Progenitor cell of endocrine pancreas (in vitro differentiated cells): ENCODE measurements at regions not wholly inside any gene's neighbourhood (a gene's known extent, or its start where the extent isn't known, plus 50 kb on each side); places are given as distances from the start of the nearest gene placed in this dataset.
A peak's percentile ranks its signal among the peaks of the same experiment; 100 is the strongest.

Source experiments
- DNase-seq: peaks from one replicate; pipeline ENCODE4 v3.0.0; 2021; ENCODE audit warnings: low spot score; ENCODE audit not compliant: unreplicated experiment
- H3K27ac Mint-ChIP-seq: 2 replicates; pipeline ENCODE4 v1.8.0; 2021; ENCODE audit warnings: mild to moderate bottlenecking, moderate library complexity, mixed read lengths
- H3K27me3 Mint-ChIP-seq: 2 replicates; pipeline ENCODE4 v1.8.0; 2021; ENCODE audit warnings: mixed read lengths
- H3K36me3 Mint-ChIP-seq: 2 replicates; pipeline ENCODE4 v1.8.0; 2022; ENCODE audit warnings: mixed read lengths; ENCODE audit not compliant: insufficient read depth
- H3K4me1 Mint-ChIP-seq: 2 replicates; pipeline ENCODE4 v1.8.0; 2021; ENCODE audit warnings: low read depth, mixed read lengths
- H3K4me3 Mint-ChIP-seq: 2 replicates; pipeline ENCODE4 v1.8.0; 2021; ENCODE audit warnings: low read depth, mild to moderate bottlenecking, moderate library complexity, mixed read lengths
- H3K9me3 Mint-ChIP-seq: 2 replicates; pipeline ENCODE4 v1.8.0; 2021; ENCODE audit warnings: low read depth, mixed read lengths
- TF ChIP-seq, protein P1 (sequence below): fragments of 200-600 bp; sonication (generic); IDR thresholded peaks from one replicate; pipeline ENCODE4 v1.5.0; 2021; ENCODE audit warnings: antibody characterized with exemption, mild to moderate bottlenecking; ENCODE audit not compliant: unreplicated experiment

DNA sequence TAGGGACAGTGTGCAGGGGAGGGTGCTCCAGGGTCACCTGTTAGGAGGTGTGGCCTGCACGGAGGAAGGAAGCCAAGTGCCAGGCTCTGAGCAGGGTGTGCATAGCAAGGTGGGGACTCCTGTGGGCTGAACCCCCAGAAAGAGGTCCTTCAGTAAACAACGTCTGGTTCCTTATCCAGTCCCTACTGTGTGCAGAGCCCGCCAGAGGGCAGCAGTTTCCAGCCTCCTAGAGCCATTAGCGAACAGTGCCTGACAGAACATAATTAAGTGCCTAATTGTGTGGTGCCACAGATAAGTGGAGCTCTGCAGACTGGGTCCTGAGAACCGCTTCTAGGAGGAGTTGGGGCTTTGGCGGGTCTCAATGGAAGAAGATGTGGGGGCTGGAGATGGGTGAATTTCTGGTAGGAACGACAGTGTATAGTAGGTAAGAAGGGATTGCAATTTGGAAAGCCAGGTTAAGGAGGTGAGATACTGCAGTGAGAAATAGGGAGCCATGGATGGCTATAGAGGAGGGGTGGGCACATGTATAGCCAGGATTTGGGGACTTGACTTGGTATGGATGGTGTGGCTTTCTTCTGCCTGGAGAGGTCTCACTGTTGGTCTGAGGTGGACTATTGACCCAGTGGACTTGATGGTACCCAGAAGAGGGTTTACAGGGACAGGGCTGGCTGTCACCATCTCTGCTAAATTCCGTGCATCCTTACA lies 323.1 kb downstream of the ZNF536 start:
- peaks cover 37% of the 10 kb centered on the region for H3K27me3 Mint-ChIP-seq
- peaks cover 22% of the 10 kb centered on the region for H3K4me1 Mint-ChIP-seq
- H3K9me3 Mint-ChIP-seq = no peaks in the 10 kb centered on the region
- H3K27ac Mint-ChIP-seq = peak overlapping the region; percentile 39
- DNase-seq = no peak
- no peak overlapping the region for H3K4me3 Mint-ChIP-seq
- TF ChIP-seq, protein P1, sequence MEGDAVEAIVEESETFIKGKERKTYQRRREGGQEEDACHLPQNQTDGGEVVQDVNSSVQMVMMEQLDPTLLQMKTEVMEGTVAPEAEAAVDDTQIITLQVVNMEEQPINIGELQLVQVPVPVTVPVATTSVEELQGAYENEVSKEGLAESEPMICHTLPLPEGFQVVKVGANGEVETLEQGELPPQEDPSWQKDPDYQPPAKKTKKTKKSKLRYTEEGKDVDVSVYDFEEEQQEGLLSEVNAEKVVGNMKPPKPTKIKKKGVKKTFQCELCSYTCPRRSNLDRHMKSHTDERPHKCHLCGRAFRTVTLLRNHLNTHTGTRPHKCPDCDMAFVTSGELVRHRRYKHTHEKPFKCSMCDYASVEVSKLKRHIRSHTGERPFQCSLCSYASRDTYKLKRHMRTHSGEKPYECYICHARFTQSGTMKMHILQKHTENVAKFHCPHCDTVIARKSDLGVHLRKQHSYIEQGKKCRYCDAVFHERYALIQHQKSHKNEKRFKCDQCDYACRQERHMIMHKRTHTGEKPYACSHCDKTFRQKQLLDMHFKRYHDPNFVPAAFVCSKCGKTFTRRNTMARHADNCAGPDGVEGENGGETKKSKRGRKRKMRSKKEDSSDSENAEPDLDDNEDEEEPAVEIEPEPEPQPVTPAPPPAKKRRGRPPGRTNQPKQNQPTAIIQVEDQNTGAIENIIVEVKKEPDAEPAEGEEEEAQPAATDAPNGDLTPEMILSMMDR = peak; percentile 50
- no peaks in the 10 kb centered on the region for H3K36me3 Mint-ChIP-seq

DNA sequence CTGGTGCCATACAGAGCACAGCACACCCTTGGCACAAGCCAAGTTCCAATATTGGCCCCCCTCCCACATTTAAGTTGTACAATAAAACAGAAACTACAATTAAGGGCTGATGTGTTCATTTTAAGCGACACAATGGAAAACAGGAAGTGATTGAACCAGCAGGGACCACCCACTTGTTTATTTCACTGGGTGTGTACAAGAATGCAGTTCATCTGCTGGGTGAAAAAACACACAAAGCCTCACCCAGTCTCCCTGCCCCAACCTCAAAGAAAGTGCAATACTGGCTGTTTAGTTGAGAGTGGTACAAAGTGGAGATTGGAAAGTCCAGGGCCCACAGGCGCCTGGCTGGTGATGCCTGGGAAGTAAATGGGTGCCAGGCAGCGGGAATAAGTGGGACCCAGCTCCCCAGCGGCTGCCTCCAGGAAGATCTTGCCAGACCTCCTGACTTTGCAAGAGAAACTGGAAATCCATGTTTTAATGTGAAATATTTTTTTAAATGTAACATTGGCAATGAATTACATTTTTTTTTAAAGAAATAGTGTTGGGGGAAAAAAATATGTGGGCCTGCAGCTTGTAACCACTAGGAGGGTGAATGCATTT lies 322.1 kb downstream of the ZNF536 start:
- Mint-ChIP-seq H3K4me3 (no peak overlapping the region), H3K36me3 (no peaks in the 10 kb centered on the region), H3K9me3 (no peaks in the 10 kb centered on the region), H3K27ac (no peak overlapping the region), H3K27me3 (peaks cover 42% of the 10 kb centered on the region), H3K4me1 (peaks cover 25% of the 10 kb centered on the region)
- TF ChIP-seq, protein P1 = no peak
- no peak for DNase-seq

DNA sequence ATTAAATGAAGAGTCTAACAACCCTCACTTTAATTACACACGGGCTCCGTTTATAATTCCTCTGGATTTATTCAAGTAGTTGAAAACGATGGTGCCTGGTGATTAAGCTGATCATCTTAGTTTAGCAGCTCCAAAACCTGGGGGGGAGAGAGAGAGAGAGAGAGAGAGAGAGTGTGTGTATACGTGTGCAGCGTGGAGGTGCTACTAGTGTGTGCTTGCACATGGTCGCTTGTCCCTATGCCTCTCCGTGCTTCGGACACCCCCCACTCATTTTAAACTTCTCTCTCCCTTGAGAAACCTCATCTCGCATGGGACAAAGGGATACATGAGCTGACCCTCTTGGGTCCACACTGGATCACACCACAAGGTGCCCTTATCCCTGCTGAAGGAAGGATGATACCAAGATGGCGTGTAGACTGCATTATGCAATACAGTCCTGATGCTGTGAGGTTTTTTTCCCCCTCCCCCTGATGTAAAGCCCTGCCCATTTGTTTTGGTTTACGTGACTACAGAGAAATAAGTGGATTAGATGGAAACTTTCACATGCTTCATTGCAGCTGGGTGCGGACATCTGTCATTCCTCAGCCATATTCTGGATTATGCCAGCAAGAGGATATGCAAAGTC lies 320.8 kb downstream of the ZNF536 start:
- Mint-ChIP-seq H3K9me3 (no peaks in the 10 kb centered on the region), H3K27me3 (peaks cover 46% of the 10 kb centered on the region), H3K27ac (no peak overlapping the region), H3K4me3 (no peak overlapping the region), H3K4me1 (peaks cover 25% of the 10 kb centered on the region), H3K36me3 (no peaks in the 10 kb centered on the region)
- DNase-seq = no peak
- TF ChIP-seq, protein P1 = no peak

DNA sequence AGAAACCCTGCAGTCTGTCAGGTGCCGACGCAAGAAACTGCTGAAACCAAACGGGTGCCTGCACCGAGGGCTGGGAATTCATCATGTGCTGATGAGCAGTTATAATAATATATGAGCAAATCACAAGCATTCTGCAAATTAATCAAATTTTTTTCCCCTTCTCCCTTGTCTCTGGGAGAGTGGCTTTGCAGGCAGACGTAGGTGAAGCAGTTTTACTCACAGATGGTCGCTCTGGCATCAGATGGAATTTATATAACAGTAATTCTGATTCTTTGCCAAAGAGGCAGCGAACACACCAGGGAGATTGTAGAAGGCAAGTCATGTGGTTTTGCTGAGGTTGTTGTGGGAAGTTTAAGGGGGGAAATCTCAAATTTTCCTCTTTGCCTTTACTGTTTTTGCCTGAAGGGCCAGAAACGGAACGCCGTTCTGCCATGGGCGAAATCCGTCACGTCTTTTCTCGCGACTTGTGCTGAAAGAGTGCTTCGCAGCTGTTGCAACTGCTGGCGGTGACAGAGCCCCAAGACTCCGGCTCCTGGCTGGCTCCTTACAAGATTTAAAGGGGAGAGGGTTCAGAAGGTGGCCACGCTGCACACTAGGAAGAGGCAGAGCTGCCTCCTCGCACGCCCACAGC lies 320.1 kb downstream of the ZNF536 start:
- TF ChIP-seq, protein P1 = no peak
- Mint-ChIP-seq H3K4me1 (peaks cover 26% of the 10 kb centered on the region), H3K9me3 (no peaks in the 10 kb centered on the region), H3K36me3 (no peaks in the 10 kb centered on the region), H3K27ac (no peak overlapping the region), H3K4me3 (no peak overlapping the region), H3K27me3 (peaks cover 49% of the 10 kb centered on the region)
- no peak for DNase-seq

DNA sequence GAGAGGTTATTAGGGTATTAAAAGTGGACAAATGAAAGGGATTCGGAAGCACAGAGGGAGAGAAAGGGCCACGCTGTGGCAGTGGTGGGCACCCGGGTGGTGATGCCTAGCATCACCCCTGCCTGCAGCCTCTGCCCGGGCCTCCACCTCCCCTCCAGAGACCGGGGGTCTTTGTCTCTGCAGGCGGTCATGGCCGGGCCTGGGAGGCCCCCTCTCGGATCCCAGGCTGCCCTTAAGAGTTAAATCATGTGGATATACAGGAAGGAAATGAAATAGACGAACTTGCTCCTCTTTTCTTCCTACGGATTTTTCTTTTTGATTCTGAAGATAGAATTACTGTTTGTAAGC lies 319.6 kb downstream of the ZNF536 start:
- TF ChIP-seq, protein P1 = no peak
- peaks cover 52% of the 10 kb centered on the region for H3K27me3 Mint-ChIP-seq
- no peak for DNase-seq
- H3K4me3 Mint-ChIP-seq = no peak overlapping the region
- no peaks in the 10 kb centered on the region for H3K9me3 Mint-ChIP-seq
- peaks cover 26% of the 10 kb centered on the region for H3K4me1 Mint-ChIP-seq
- no peaks in the 10 kb centered on the region for H3K36me3 Mint-ChIP-seq
- no peak overlapping the region for H3K27ac Mint-ChIP-seq
